ENCODE measurements at regions not wholly inside any gene's neighbourhood (a gene's known extent, or its start where the extent isn't known, plus 50 kb on each side); places are given as distances from the start of the nearest gene placed in this dataset.
"Not testable (repeated sequence)": the region's sequence is repeated elsewhere in the genome, so short reads cannot be mapped to it uniquely, and the experiment has no call there.

- TF ChIP-seq CTCF (IDR thresholded peaks at IDR 0.05): no peak
These were observed 131.8 kb upstream of the PALS2 start for GRCh38 chr7:24441314-24442027.

GRCh38 chr7:24442170-24442777 lies 131.0 kb upstream of the PALS2 start:
- Histone ChIP-seq H3K27ac (no peak overlapping the region), H3K4me3 (no peak overlapping the region), H3K27me3 (replicated peaks; ENCODE audit: insufficient read depth) (no peaks in the 10 kb centered on the region), H3K9me3 (no peaks in the 10 kb centered on the region), H3K4me1 (ENCODE audit: control insufficient read depth in 1 of 2, low read depth in 2 of 2) (peaks cover 0 to 6% of the 10 kb centered on the region in 2 donors), H3K36me3 (no peaks in the 10 kb centered on the region)
- no peak for ATAC-seq (ENCODE audit: insufficient number of reproducible peaks, low FRiP score, low read depth)
- no peak for TF ChIP-seq CTCF (IDR thresholded peaks at IDR 0.05)
- DNase-seq (ENCODE audit: low spot score): no peak

More at GRCh38 chr7:24441314-24442027, 131.8 kb upstream of the PALS2 start:
- no peak overlapping the region for H3K27ac ChIP-seq
- no peaks in the 10 kb centered on the region for H3K36me3 ChIP-seq
- no peak for ATAC-seq (ENCODE audit: insufficient number of reproducible peaks, low FRiP score, low read depth)
- no peak overlapping the region for H3K4me3 ChIP-seq
- peaks cover 0 to 6% of the 10 kb centered on the region in 2 donors for H3K4me1 ChIP-seq (ENCODE audit: control insufficient read depth in 1 of 2, low read depth in 2 of 2)
- H3K27me3 ChIP-seq (replicated peaks; ENCODE audit: insufficient read depth): no peaks in the 10 kb centered on the region
- no peaks in the 10 kb centered on the region for H3K9me3 ChIP-seq
- no peak for DNase-seq (ENCODE audit: low spot score)

- no peak for ATAC-seq (ENCODE audit: insufficient number of reproducible peaks, low FRiP score, low read depth)
- DNase-seq (ENCODE audit: low spot score): no peak
- Histone ChIP-seq H3K4me3 (no peak overlapping the region), H3K4me1 (ENCODE audit: control insufficient read depth in 1 of 2, low read depth in 2 of 2) (peaks cover 0 to 6% of the 10 kb centered on the region in 2 donors), H3K27ac (no peak overlapping the region), H3K36me3 (no peaks in the 10 kb centered on the region), H3K9me3 (no peaks in the 10 kb centered on the region), H3K27me3 (replicated peaks; ENCODE audit: insufficient read depth) (no peaks in the 10 kb centered on the region)
- TF ChIP-seq CTCF (IDR thresholded peaks at IDR 0.05): no peak
These were observed 128.4 kb upstream of the PALS2 start for GRCh38 chr7:24444666-24445440.

- DNase-seq (ENCODE audit: low spot score) (no peak), ATAC-seq (ENCODE audit: insufficient number of reproducible peaks, low FRiP score, low read depth) (no peak)
- no peak for TF ChIP-seq CTCF (IDR thresholded peaks at IDR 0.05)
- H3K36me3 ChIP-seq: no peaks in the 10 kb centered on the region
- H3K4me1 ChIP-seq (ENCODE audit: control insufficient read depth in 1 of 2, low read depth in 2 of 2): no peaks in the 10 kb centered on the region
- no peaks in the 10 kb centered on the region for H3K9me3 ChIP-seq
- H3K4me3 ChIP-seq: no peak overlapping the region
- H3K27me3 ChIP-seq (replicated peaks; ENCODE audit: insufficient read depth): no peaks in the 10 kb centered on the region
- H3K27ac ChIP-seq: no peak overlapping the region
These were observed 125.2 kb upstream of the PALS2 start for GRCh38 chr7:24448038-24448437.

GRCh38 chr7:24449416-24449815 lies 123.8 kb upstream of the PALS2 start:
- not testable (repeated sequence) for H3K4me1 ChIP-seq (ENCODE audit: control insufficient read depth in 1 of 2, low read depth in 2 of 2); ATAC-seq (ENCODE audit: insufficient number of reproducible peaks, low FRiP score, low read depth); H3K9me3 ChIP-seq; DNase-seq (ENCODE audit: low spot score); H3K36me3 ChIP-seq; H3K27ac ChIP-seq; H3K27me3 ChIP-seq (replicated peaks; ENCODE audit: insufficient read depth); H3K4me3 ChIP-seq

Data from thoracic aorta (tissue), 2 donors.